ENCODE measurements at regions not wholly inside any gene's neighbourhood (a gene's known extent, or its start where the extent isn't known, plus 50 kb on each side); places are given as distances from the start of the nearest gene placed in this dataset.

DNA sequence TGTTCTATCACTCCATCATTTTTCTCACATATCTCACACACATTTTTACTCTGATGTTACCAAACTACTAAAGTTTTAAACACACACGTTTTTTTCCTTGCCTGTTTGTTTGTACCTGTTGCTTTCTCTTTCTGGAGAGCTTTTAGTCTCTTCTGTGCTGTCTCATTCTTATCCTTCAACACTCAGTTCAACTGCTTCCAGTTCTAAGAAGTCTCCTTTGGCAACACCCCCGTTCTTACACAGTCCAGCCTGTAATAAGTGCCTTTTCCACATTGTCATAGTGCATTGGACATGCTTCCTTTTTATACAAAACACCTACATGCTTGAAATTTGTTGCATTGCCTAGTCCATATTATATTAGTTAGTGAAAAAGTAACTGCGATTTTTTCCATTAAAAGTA is 360.2 kb upstream of the BRINP3 start:
- TF ChIP-seq POLR2AphosphoS5 (IDR thresholded peaks at IDR 0.05; ENCODE audit: low read depth, low read length), result no peak
- no peak for TF ChIP-seq PAX5 (IDR thresholded peaks at IDR 0.05; ENCODE audit: insufficient read depth, low read length, severe bottlenecking)
- no peak for TF ChIP-seq POU2F2 (IDR thresholded peaks at IDR 0.05; ENCODE audit: low read depth, low read length)
- no peak for TF ChIP-seq POLR2A (IDR thresholded peaks at IDR 0.05; ENCODE audit: low read depth, low read length)
- no peak for TF ChIP-seq SPI1 (IDR thresholded peaks at IDR 0.05; ENCODE audit: low read depth, low read length)
- TF ChIP-seq TAF1 (IDR thresholded peaks at IDR 0.05; ENCODE audit: low read depth, low read length), result no peak
- FAIRE-seq (no peak), DNase-seq (ENCODE audit: insufficient read length, low spot score) (no peak)

DNA sequence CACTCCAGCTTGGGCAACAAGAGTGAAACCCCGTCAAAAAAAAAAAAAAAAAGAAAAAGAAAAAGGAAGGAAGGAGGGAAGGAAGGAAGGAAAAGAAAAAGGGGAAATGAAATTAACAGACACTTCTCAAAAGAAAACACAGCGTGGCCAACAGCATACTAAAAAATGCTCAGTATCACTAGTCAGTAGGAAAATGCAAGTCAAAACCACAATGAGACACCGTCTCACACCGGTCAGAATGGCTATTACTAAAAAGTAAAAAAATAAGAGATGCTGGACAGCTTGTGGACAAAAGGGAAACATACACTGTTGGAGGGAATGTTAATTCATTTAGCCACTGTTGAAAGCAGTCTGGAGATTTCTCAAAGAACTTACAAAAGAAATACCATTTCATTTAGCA is 369.5 kb upstream of the BRINP3 start:
- no peak for DNase-seq (ENCODE audit: insufficient read length, low spot score)

DNA sequence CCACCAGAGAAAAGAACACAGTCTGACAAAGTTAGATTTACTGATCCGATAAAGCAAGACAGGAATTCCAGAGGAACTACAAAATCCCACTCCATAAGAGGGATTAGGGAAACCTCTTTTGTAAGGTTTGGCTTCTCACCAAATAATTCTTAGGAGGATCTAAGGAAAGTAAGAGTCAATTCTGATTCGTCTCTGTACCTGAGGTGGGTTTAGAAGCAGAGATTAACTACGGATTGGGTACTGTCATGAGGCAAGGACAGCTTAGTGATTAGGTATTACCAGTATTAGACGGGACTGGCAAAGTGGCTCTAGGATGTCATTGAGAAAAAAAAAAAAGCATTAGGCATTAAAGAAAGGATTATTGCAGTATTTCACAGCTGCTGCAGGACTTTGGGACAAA is 371.7 kb upstream of the BRINP3 start:
- FAIRE-seq, result no peak
- TF ChIP-seq POU2F2 (IDR thresholded peaks at IDR 0.05; ENCODE audit: low read depth, low read length) (no peak), POLR2AphosphoS5 (IDR thresholded peaks at IDR 0.05; ENCODE audit: low read depth, low read length) (no peak), POLR2A (IDR thresholded peaks at IDR 0.05; ENCODE audit: low read depth, low read length) (no peak), SPI1 (IDR thresholded peaks at IDR 0.05; ENCODE audit: low read depth, low read length) (no peak), TAF1 (IDR thresholded peaks at IDR 0.05; ENCODE audit: low read depth, low read length) (no peak), PAX5 (IDR thresholded peaks at IDR 0.05; ENCODE audit: insufficient read depth, low read length, severe bottlenecking) (no peak)
- DNase-seq (ENCODE audit: insufficient read length, low spot score), result no peak

More for the DNA sequence above, 369.5 kb upstream of the BRINP3 start:
- TF ChIP-seq POU2F2 (IDR thresholded peaks at IDR 0.05; ENCODE audit: low read depth, low read length) (no peak), POLR2AphosphoS5 (IDR thresholded peaks at IDR 0.05; ENCODE audit: low read depth, low read length) (no peak), POLR2A (IDR thresholded peaks at IDR 0.05; ENCODE audit: low read depth, low read length) (no peak), TAF1 (IDR thresholded peaks at IDR 0.05; ENCODE audit: low read depth, low read length) (no peak), PAX5 (IDR thresholded peaks at IDR 0.05; ENCODE audit: insufficient read depth, low read length, severe bottlenecking) (no peak), SPI1 (IDR thresholded peaks at IDR 0.05; ENCODE audit: low read depth, low read length) (peak; percentile 47)
- no peak for FAIRE-seq

DNA sequence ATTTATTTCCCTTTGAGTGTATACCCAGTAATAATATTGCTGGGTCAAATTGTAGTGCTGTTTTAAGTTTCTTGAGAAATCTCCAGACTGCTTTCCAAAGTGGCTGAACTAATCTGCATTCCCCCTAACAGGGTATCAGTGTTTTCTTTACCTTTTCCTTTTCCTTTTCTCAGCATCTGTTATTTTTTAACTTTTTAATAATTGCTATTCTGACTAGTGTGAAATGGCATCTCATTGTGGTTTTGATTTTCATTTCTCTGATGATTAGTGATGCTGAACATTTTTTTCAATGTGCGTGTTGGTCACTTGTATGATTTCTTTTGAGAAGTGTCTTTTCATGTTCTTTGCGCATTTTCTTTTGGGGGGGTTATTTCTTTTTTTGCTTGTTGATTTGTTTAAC is 374.9 kb upstream of the BRINP3 start:
- no peak for TF ChIP-seq POU2F2 (IDR thresholded peaks at IDR 0.05; ENCODE audit: low read depth, low read length)
- no peak for TF ChIP-seq SPI1 (IDR thresholded peaks at IDR 0.05; ENCODE audit: low read depth, low read length)
- no peak for TF ChIP-seq PAX5 (IDR thresholded peaks at IDR 0.05; ENCODE audit: insufficient read depth, low read length, severe bottlenecking)
- TF ChIP-seq POLR2A (IDR thresholded peaks at IDR 0.05; ENCODE audit: low read depth, low read length), result no peak
- no peak for TF ChIP-seq POLR2AphosphoS5 (IDR thresholded peaks at IDR 0.05; ENCODE audit: low read depth, low read length)
- TF ChIP-seq TAF1 (IDR thresholded peaks at IDR 0.05; ENCODE audit: low read depth, low read length), result no peak
- DNase-seq (ENCODE audit: insufficient read length, low spot score) (no peak), FAIRE-seq (no peak)

DNA sequence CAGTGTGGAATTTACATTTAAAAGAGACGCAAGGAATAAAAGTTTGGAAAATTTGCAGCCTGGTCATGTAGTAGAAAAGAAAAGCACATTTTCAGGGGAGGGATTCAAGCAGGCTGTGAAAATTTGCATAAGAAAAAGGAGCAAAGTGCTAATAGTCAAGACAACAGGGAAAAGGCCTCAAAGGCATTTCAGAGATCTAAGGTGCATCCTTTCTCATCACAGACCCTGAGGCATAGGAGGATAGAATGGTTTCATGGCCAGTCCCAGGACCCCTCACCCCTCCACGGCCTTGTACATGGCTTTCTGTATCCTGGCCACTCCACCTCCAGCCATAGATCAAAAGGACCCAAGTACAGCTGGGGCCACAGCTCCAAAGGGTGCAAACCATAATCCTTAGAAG is 380.5 kb upstream of the BRINP3 start:
- no peak for DNase-seq (ENCODE audit: insufficient read length, low spot score)
- no peak for FAIRE-seq
- no peak for TF ChIP-seq SPI1 (IDR thresholded peaks at IDR 0.05; ENCODE audit: low read depth, low read length)
- TF ChIP-seq POLR2AphosphoS5 (IDR thresholded peaks at IDR 0.05; ENCODE audit: low read depth, low read length), result no peak
- TF ChIP-seq TAF1 (IDR thresholded peaks at IDR 0.05; ENCODE audit: low read depth, low read length), result no peak
- no peak for TF ChIP-seq POU2F2 (IDR thresholded peaks at IDR 0.05; ENCODE audit: low read depth, low read length)
- no peak for TF ChIP-seq POLR2A (IDR thresholded peaks at IDR 0.05; ENCODE audit: low read depth, low read length)
- TF ChIP-seq PAX5 (IDR thresholded peaks at IDR 0.05; ENCODE audit: insufficient read depth, low read length, severe bottlenecking), result no peak

DNA sequence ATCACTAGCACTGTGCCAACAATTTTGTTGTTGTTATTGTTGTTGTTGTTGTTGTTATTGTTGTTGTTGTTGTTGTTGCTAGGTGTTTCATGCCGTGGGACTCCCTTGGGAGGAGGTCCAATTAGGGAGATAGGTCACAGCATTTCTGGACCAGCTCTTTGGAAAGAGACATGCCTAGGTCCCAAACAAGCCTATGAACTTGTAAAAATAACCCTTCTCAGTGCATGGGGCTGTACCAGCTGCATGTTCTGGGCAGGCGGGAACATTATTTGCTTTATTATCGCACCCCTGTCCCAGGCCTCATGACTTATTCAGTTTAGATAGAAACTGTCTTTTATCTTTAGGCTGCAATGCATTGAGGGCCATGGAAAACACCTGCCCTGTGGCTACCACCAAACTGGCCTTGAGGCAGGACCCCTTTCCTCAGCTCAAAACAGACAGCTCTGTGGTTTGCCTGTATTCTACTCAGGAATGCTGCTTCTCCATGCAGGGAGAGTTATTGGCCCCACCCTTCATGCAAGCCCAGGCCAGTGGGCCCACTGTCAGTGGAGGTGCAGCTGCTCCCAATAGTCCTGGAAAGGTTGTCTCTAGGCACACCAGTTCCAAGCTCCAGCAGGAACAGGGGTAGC is 386.5 kb upstream of the BRINP3 start:
- no peak for TF ChIP-seq PAX5 (IDR thresholded peaks at IDR 0.05; ENCODE audit: insufficient read depth, low read length, severe bottlenecking)
- TF ChIP-seq TAF1 (IDR thresholded peaks at IDR 0.05; ENCODE audit: low read depth, low read length), result no peak
- no peak for TF ChIP-seq POLR2AphosphoS5 (IDR thresholded peaks at IDR 0.05; ENCODE audit: low read depth, low read length)
- no peak for TF ChIP-seq SPI1 (IDR thresholded peaks at IDR 0.05; ENCODE audit: low read depth, low read length)
- no peak for TF ChIP-seq POU2F2 (IDR thresholded peaks at IDR 0.05; ENCODE audit: low read depth, low read length)
- TF ChIP-seq POLR2A (IDR thresholded peaks at IDR 0.05; ENCODE audit: low read depth, low read length), result no peak
- DNase-seq (ENCODE audit: insufficient read length, low spot score) (no peak), FAIRE-seq (no peak)

DNA sequence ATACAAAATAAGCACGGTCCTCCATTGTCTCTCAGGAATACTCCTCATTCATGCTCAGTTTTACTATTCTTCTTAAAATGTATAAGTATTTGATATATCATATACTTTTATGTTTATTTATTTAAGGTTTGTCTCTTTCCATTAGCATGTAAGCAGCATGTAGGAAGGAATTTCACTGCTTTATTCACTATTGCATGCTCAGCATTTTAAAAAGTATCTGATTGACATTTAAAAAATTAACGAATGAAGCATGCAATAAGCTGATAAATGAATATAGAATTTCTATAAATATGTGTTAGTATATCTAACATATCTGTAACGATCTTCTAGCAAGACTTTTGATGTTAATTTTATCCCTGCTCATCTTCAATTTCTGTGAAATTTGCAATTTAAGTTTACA is 402.7 kb upstream of the BRINP3 start:
- no peak for TF ChIP-seq POU2F2 (IDR thresholded peaks at IDR 0.05; ENCODE audit: low read depth, low read length)
- no peak for TF ChIP-seq PAX5 (IDR thresholded peaks at IDR 0.05; ENCODE audit: insufficient read depth, low read length, severe bottlenecking)
- no peak for TF ChIP-seq POLR2A (IDR thresholded peaks at IDR 0.05; ENCODE audit: low read depth, low read length)
- TF ChIP-seq TAF1 (IDR thresholded peaks at IDR 0.05; ENCODE audit: low read depth, low read length), result no peak
- TF ChIP-seq SPI1 (IDR thresholded peaks at IDR 0.05; ENCODE audit: low read depth, low read length), result no peak
- no peak for TF ChIP-seq POLR2AphosphoS5 (IDR thresholded peaks at IDR 0.05; ENCODE audit: low read depth, low read length)
- FAIRE-seq (no peak), DNase-seq (ENCODE audit: insufficient read length, low spot score) (no peak)

DNA sequence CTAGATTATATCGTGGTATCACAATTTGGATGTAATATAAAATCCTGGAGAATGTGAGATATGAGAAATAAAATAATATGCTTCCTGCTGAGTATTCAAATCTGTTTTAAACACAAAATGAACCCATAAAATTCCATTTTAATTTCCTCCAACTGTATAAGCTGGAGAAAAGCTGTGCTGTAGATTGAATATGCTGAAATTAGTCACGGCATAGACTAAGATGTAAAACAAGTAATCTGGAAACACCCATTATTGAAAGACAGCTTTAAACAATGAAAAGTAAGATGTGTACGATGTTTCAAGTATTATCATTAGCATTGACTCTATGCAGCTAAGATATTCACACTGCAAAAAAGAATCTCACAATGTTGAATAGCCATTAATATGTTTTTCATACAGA is 403.4 kb upstream of the BRINP3 start:
- FAIRE-seq (no peak), DNase-seq (ENCODE audit: insufficient read length, low spot score) (no peak)
- TF ChIP-seq POU2F2 (IDR thresholded peaks at IDR 0.05; ENCODE audit: low read depth, low read length) (no peak), PAX5 (IDR thresholded peaks at IDR 0.05; ENCODE audit: insufficient read depth, low read length, severe bottlenecking) (no peak), SPI1 (IDR thresholded peaks at IDR 0.05; ENCODE audit: low read depth, low read length) (no peak)

DNA sequence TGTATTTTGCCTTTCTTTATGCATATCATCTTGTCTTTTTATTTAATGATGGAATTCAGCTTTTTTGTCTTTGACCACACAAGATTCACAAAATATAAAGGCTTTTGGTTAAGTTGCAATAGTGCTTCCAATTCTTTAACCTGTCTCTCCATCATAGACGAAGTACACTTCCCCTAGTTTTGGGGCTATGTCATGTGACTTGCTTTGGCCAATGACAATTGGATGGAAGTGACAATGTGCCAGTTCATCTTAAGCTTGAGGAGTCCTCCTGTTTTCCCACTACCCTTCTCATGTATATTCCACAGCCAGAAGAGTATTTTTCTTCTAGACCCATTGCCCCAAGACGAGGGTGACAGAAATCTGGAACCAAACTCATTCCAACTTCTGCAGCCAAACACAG is 419.6 kb upstream of the BRINP3 start:
- no peak for DNase-seq (ENCODE audit: insufficient read length, low spot score)
- no peak for FAIRE-seq
- TF ChIP-seq POU2F2 (IDR thresholded peaks at IDR 0.05; ENCODE audit: low read depth, low read length), result no peak
- no peak for TF ChIP-seq POLR2A (IDR thresholded peaks at IDR 0.05; ENCODE audit: low read depth, low read length)

DNA sequence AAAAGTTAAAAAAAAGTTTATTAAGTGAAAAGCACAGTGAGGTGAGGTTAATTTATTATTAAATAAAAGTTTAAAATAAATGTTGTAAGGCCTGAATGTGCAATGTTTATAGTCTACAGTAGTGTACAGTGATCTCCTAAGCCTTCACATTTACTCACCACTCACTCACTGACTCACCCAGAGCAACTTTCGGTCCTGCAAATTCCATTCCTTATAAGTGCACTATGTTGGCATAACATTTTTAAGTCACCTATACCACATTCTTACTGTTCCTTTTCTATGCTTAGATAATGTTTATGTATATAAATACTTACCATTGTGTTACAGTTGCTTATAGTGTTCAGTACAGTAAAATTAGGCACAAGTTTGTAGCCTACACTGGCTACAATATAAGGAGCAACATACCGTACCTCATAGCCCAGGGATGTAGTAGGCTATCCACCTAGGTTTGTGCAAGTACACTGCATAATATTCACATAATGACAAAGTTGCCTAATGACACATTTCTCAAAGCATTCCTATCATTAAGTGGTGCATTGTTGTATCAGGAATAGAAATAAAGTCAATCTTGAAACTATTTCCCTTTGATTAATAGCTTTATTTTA is 426.5 kb upstream of the BRINP3 start:
- FAIRE-seq, result no peak
- TF ChIP-seq TAF1 (IDR thresholded peaks at IDR 0.05; ENCODE audit: low read depth, low read length) (no peak), PAX5 (IDR thresholded peaks at IDR 0.05; ENCODE audit: insufficient read depth, low read length, severe bottlenecking) (no peak), POU2F2 (IDR thresholded peaks at IDR 0.05; ENCODE audit: low read depth, low read length) (no peak), POLR2A (IDR thresholded peaks at IDR 0.05; ENCODE audit: low read depth, low read length) (no peak), SPI1 (IDR thresholded peaks at IDR 0.05; ENCODE audit: low read depth, low read length) (no peak), POLR2AphosphoS5 (IDR thresholded peaks at IDR 0.05; ENCODE audit: low read depth, low read length) (no peak)

More for the DNA sequence above, 426.5 kb upstream of the BRINP3 start:
- DNase-seq (ENCODE audit: insufficient read length, low spot score), result no peak

All from GM12891 (cell line).